SHP77 treated with DMSO at 0.1 percent for 48 hours (cell line): ENCODE measurements at regions not wholly inside any gene's neighbourhood (a gene's known extent, or its start where the extent isn't known, plus 50 kb on each side); places are given as distances from the start of the nearest gene placed in this dataset.
"Not testable (repeated sequence)": the region's sequence is repeated elsewhere in the genome, so short reads cannot be mapped to it uniquely, and the experiment has no call there.

Experiments used
- DNase-seq: peaks from one replicate; lab custom pipeline; 2025; lab: John Stamatoyannopoulos, UW

GRCh38 chr5:17087035-17087434 lies 130.4 kb upstream of the BASP1 start:
- no peak for DNase-seq

GRCh38 chr5:17088051-17088450 lies 129.4 kb upstream of the BASP1 start:
- no peak for DNase-seq

GRCh38 chr5:17089001-17089400 lies 128.4 kb upstream of the BASP1 start:
- no peak for DNase-seq

GRCh38 chr5:17089690-17090089 lies 127.7 kb upstream of the BASP1 start:
- no peak for DNase-seq

- DNase-seq: no peak
Measured at GRCh38 chr5:17090839-17091238, 126.6 kb upstream of the BASP1 start.

GRCh38 chr5:17094830-17095229 lies 122.6 kb upstream of the BASP1 start:
- DNase-seq: no peak

GRCh38 chr5:17096952-17097695 lies 120.3 kb upstream of the BASP1 start:
- DNase-seq: no peak

- no peak for DNase-seq
Measured at GRCh38 chr5:17099946-17100345, 117.5 kb upstream of the BASP1 start.

- DNase-seq: no peak
Measured at GRCh38 chr5:17103461-17103860, 114.0 kb upstream of the BASP1 start.

GRCh38 chr5:17105744-17106418 lies 111.5 kb upstream of the BASP1 start:
- DNase-seq: no peak

- DNase-seq: no peak
Measured at GRCh38 chr5:17106521-17106920, 110.9 kb upstream of the BASP1 start.

GRCh38 chr5:17112091-17112716 lies 105.2 kb upstream of the BASP1 start:
- not testable (repeated sequence) for DNase-seq

- DNase-seq: no peak
Measured at GRCh38 chr5:17113174-17113958, 104.1 kb upstream of the BASP1 start.

- DNase-seq: no peak
Measured at GRCh38 chr5:17114233-17114632, 103.2 kb upstream of the BASP1 start.

GRCh38 chr5:17114715-17115599 lies 102.5 kb upstream of the BASP1 start:
- DNase-seq: no peak

- DNase-seq: no peak
Measured at GRCh38 chr5:17115855-17116254, 101.6 kb upstream of the BASP1 start.

- no peak for DNase-seq
Measured at GRCh38 chr5:17118631-17119030, 98.8 kb upstream of the BASP1 start.

- no peak for DNase-seq
Measured at GRCh38 chr5:17120209-17120608, 97.2 kb upstream of the BASP1 start.

- no peak for DNase-seq
Measured at GRCh38 chr5:17121776-17122175, 95.7 kb upstream of the BASP1 start.

- DNase-seq: no peak
Measured at GRCh38 chr5:17123010-17123409, 94.4 kb upstream of the BASP1 start.

- DNase-seq: not testable (repeated sequence)
Measured at GRCh38 chr5:17123773-17124172, 93.7 kb upstream of the BASP1 start.
